ENCODE measurements at regions not wholly inside any gene's neighbourhood (a gene's known extent, or its start where the extent isn't known, plus 50 kb on each side); places are given as distances from the start of the nearest gene placed in this dataset.
A peak's percentile ranks its signal among the peaks of the same experiment; 100 is the strongest.

- no peaks in the 10 kb centered on the region for H3K27me3 Mint-ChIP-seq (ENCODE audit: low read depth)
- peaks cover 5% of the 10 kb centered on the region; the same call in 1 of the 2 replicates for H3K4me1 ChIP-seq (ENCODE audit: insufficient read depth, low read length)
- no peak overlapping the region for H2BK120ac ChIP-seq (ENCODE audit: low read depth, low read length, poor library complexity, severe bottlenecking)
- H3K23ac ChIP-seq (ENCODE audit: insufficient read length, low read depth, low read length): no peak overlapping the region
- H3K27ac Mint-ChIP-seq: peak overlapping the region in 2 of 3 experiments; percentile 93 to 98; a peak in 4 of 7 replicates
- H2AK5ac ChIP-seq (ENCODE audit: insufficient read length, low read length): no peak overlapping the region
- no peaks in the 10 kb centered on the region for H3K9me3 ChIP-seq (ENCODE audit: control insufficient read depth, low read depth, low read length)
- peaks cover 54 to 57% of the 10 kb centered on the region in 2 experiments for H3K4me1 Mint-ChIP-seq
- H3K9ac ChIP-seq (ENCODE audit: extremely low read depth, insufficient read length, low read length): no peak overlapping the region
- no CpG with 5 or more reads among the region's 5 CpGs for WGBS (ENCODE audit: extremely low coverage, insufficient read length, low lambda C conversion rate)
- H2AFZ ChIP-seq (ENCODE audit: low read length): no peak overlapping the region
- H3K9me3 Mint-ChIP-seq: peaks cover 5 to 6% of the 10 kb centered on the region in 2 experiments
- H4K91ac ChIP-seq (ENCODE audit: insufficient read length, low read depth, low read length): no peak overlapping the region
- H3K56ac ChIP-seq (ENCODE audit: insufficient read length, low read depth, low read length): no peak overlapping the region
- no peaks in the 10 kb centered on the region for H3K27me3 ChIP-seq (ENCODE audit: insufficient read depth, low read length)
- H4K8ac ChIP-seq (replicated peaks; ENCODE audit: insufficient read length, low read depth, low read length): no peak overlapping the region
- no peak overlapping the region for H2BK20ac ChIP-seq (ENCODE audit: low read depth, low read length, poor library complexity, severe bottlenecking)
- no peak overlapping the region for H3K14ac ChIP-seq (ENCODE audit: insufficient read depth, low read length)
- no peak overlapping the region for H3T11ph ChIP-seq (ENCODE audit: low read length)
- H3K4ac ChIP-seq (ENCODE audit: low read depth, low read length): no peak overlapping the region
- peaks cover 2 to 10% (median 5%) of the 10 kb centered on the region in 3 experiments; a peak in 4 of 7 replicates for H3K36me3 Mint-ChIP-seq (ENCODE audit: insufficient read depth in 1 of 3, low read depth in 3 of 3)
- no peak for DNase-seq
- H3K23me2 ChIP-seq (ENCODE audit: insufficient read length, low read depth, low read length, poor library complexity, severe bottlenecking): no peaks in the 10 kb centered on the region
- no peak overlapping the region for H3K18ac ChIP-seq (ENCODE audit: insufficient read length, low read depth, low read length)
- H2BK12ac ChIP-seq (ENCODE audit: insufficient read length, low read depth, low read length): no peak overlapping the region
- H4K20me1 ChIP-seq (ENCODE audit: control insufficient read depth, insufficient read depth, insufficient read length): no peaks in the 10 kb centered on the region
- no peaks in the 10 kb centered on the region for H3K79me2 ChIP-seq (ENCODE audit: insufficient read depth, low read length)
- no peak overlapping the region for H4K5ac ChIP-seq (ENCODE audit: insufficient read length, low read depth, low read length)
- H3K79me1 ChIP-seq (ENCODE audit: insufficient read depth, low read depth, low read length, poor library complexity, severe bottlenecking): no peaks in the 10 kb centered on the region
- H2BK15ac ChIP-seq (ENCODE audit: low read depth, low read length): no peak overlapping the region
- H3K4me3 Mint-ChIP-seq: no peak overlapping the region
- no peak for TF ChIP-seq CTCF (conservative IDR thresholded peaks at IDR 0.05)
- H2BK5ac ChIP-seq (ENCODE audit: insufficient read length, low read length): no peak overlapping the region
- H3K27ac ChIP-seq (ENCODE audit: insufficient read length, low read depth, low read length): peak overlapping the region; percentile 22
- no peak overlapping the region for H3K4me2 ChIP-seq (ENCODE audit: insufficient read depth, insufficient read length, low read length)
Measured at GRCh38 chr13:94947392-94947791, 235.0 kb upstream of the SOX21 start.

Measured in H9 (cell line).